ENCODE measurements at regions not wholly inside any gene's neighbourhood (a gene's known extent, or its start where the extent isn't known, plus 50 kb on each side); places are given as distances from the start of the nearest gene placed in this dataset.

DNA sequence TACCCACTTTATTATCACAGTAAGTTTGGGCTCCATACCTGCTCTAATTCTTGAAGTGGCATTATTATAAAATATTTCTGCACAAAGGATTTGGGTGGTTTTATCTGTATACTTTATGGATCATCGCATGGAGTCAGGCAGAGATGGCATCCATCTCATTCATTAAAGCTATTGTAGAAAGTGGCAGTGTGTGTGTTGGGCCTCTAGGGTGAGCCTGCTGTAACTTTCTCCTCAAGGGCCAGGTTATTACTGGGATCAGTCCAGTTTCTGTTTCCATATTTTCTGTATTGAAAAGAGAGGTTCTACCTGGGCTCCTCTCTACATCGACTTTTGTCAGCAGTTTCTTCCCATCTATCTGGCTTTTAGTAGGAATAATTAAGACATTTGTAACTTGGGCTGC lies 511.1 kb downstream of the MMUT start:
- TF ChIP-seq, protein P1, sequence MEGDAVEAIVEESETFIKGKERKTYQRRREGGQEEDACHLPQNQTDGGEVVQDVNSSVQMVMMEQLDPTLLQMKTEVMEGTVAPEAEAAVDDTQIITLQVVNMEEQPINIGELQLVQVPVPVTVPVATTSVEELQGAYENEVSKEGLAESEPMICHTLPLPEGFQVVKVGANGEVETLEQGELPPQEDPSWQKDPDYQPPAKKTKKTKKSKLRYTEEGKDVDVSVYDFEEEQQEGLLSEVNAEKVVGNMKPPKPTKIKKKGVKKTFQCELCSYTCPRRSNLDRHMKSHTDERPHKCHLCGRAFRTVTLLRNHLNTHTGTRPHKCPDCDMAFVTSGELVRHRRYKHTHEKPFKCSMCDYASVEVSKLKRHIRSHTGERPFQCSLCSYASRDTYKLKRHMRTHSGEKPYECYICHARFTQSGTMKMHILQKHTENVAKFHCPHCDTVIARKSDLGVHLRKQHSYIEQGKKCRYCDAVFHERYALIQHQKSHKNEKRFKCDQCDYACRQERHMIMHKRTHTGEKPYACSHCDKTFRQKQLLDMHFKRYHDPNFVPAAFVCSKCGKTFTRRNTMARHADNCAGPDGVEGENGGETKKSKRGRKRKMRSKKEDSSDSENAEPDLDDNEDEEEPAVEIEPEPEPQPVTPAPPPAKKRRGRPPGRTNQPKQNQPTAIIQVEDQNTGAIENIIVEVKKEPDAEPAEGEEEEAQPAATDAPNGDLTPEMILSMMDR (IDR thresholded peaks at IDR 0.05): no peak
- TF ChIP-seq POLR2A (IDR thresholded peaks at IDR 0.05; ENCODE audit: low read depth) (no peak), POLR2AphosphoS5 (IDR thresholded peaks at IDR 0.05) (no peak)

All from esophagus muscularis mucosa (tissue), 3 donors.